WERI-Rb-1 (cell line): ENCODE measurements at regions not wholly inside any gene's neighbourhood (a gene's known extent, or its start where the extent isn't known, plus 50 kb on each side); places are given as distances from the start of the nearest gene placed in this dataset.

Experiments used
- DNase-seq: peaks from one replicate; pipeline ENCODE4 v3.0.0-alpha.2; 2020
- H3K27ac ChIP-seq: fragments of 250-450 bp; sonication (Bioruptor Pico); 2 replicates; pipeline ENCODE4 v1.5.1; 2020; ENCODE audit warnings: mild to moderate bottlenecking, moderate library complexity
- H3K27me3 ChIP-seq: fragments of 250-450 bp; sonication (Bioruptor Pico); 2 replicates; pipeline ENCODE4 v1.5.1; 2021; ENCODE audit warnings: mild to moderate bottlenecking, low read depth, moderate library complexity; ENCODE audit not compliant: insufficient read depth, severe bottlenecking
- H3K36me3 ChIP-seq: fragments of 250-450 bp; sonication (Bioruptor Pico); 2 replicates; pipeline ENCODE4 v1.5.1; 2020; ENCODE audit warnings: mild to moderate bottlenecking, moderate library complexity
- H3K4me3 ChIP-seq: 2 replicates; pipeline ENCODE4 v1.5.1; 2011; ENCODE audit warnings: low read depth, mild to moderate bottlenecking, control low read depth, low read length
- H3K9me3 ChIP-seq: fragments of 250-450 bp; sonication (Bioruptor Pico); 2 replicates; pipeline ENCODE4 v1.5.1; 2021; ENCODE audit warnings: mild to moderate bottlenecking, moderate library complexity; ENCODE audit not compliant: severe bottlenecking
- CTCF ChIP-seq: IDR thresholded peaks from 2 replicates; pipeline ENCODE4 v1.5.1; 2011; ENCODE audit warnings: low read depth, mild to moderate bottlenecking, control low read depth, inconsistent platforms, low read length

DNA sequence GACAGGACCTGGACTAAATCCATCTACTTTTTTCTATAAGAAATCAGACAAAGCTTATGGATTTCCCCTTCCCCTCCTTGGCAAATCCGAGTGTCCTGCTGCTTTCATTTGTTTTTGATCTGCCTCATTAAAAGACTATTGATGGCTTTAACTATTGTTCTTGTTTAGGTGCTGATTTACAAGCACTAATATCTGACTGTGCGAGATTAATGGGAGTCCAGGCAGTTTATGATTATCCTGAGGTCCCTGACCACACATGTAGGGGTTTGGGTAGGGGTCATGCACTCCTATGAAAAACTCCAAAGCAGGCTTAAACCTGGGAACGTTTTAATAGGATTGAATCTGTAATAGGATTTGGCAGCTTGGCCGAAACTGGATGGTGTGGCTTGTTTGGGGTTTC is 317.5 kb upstream of the POU3F2 start:
- H3K27me3 ChIP-seq = peaks cover 33% of the 10 kb centered on the region
- DNase-seq = peak; percentile 46
- no peak overlapping the region for H3K27ac ChIP-seq
- peaks cover 7% of the 10 kb centered on the region for H3K9me3 ChIP-seq
- H3K36me3 ChIP-seq = no peaks in the 10 kb centered on the region
- no peak for TF ChIP-seq CTCF
- H3K4me3 ChIP-seq = no peak overlapping the region

GRCh38 chr6:98525860-98526259 is 308.5 kb upstream of the POU3F2 start:
- no peak for TF ChIP-seq CTCF
- DNase-seq = no peak
- no peak overlapping the region for H3K27ac ChIP-seq
- H3K27me3 ChIP-seq = peaks cover 23% of the 10 kb centered on the region
- no peak overlapping the region for H3K4me3 ChIP-seq
- H3K9me3 ChIP-seq = peaks cover under 1% of the 10 kb centered on the region
- H3K36me3 ChIP-seq = no peaks in the 10 kb centered on the region

- H3K9me3 ChIP-seq = no peaks in the 10 kb centered on the region
- no peak for TF ChIP-seq CTCF
- H3K27ac ChIP-seq = no peak overlapping the region
- no peak overlapping the region for H3K4me3 ChIP-seq
- DNase-seq = no peak
- H3K27me3 ChIP-seq = peaks cover 23% of the 10 kb centered on the region
- no peaks in the 10 kb centered on the region for H3K36me3 ChIP-seq
Measured at GRCh38 chr6:98526465-98526864, 307.9 kb upstream of the POU3F2 start.

- Histone ChIP-seq H3K27me3 (peaks cover 18% of the 10 kb centered on the region), H3K9me3 (no peaks in the 10 kb centered on the region), H3K27ac (no peak overlapping the region), H3K36me3 (no peaks in the 10 kb centered on the region), H3K4me3 (no peak overlapping the region)
- TF ChIP-seq CTCF = no peak
- DNase-seq = no peak
Measured at GRCh38 chr6:98529364-98529763, 305.0 kb upstream of the POU3F2 start.

- H3K4me3 ChIP-seq = no peak overlapping the region
- DNase-seq = no peak
- no peak overlapping the region for H3K27ac ChIP-seq
- no peak for TF ChIP-seq CTCF
- H3K27me3 ChIP-seq = peaks cover 13% of the 10 kb centered on the region
- H3K36me3 ChIP-seq = no peaks in the 10 kb centered on the region
- no peaks in the 10 kb centered on the region for H3K9me3 ChIP-seq
Measured at GRCh38 chr6:98530732-98531131, 303.6 kb upstream of the POU3F2 start.

DNA sequence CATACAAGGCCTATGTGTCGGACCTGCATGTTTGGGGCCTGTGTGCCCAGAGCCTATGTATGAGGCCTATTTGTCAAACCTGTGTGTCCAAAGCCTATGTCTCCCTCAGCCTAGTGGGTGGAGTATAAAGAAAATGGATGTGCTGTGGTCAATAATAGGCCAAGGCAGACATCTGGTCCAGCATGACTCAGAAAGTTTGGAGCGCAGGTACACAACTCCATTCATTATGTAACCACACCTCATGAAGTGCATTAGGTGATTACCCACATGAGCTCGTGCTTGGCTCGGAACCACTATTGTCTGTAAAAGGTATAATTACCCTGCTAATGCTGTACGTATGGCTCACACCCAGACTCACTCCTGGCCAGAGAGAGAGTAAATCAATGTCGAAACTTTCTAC is 302.4 kb upstream of the POU3F2 start:
- DNase-seq = no peak
- TF ChIP-seq CTCF = no peak
- H3K4me3 ChIP-seq = no peak overlapping the region
- peaks cover 2% of the 10 kb centered on the region for H3K27me3 ChIP-seq
- H3K27ac ChIP-seq = no peak overlapping the region
- no peaks in the 10 kb centered on the region for H3K36me3 ChIP-seq
- no peaks in the 10 kb centered on the region for H3K9me3 ChIP-seq
